CD14-positive monocyte (primary cell): ENCODE measurements at regions not wholly inside any gene's neighbourhood (a gene's known extent, or its start where the extent isn't known, plus 50 kb on each side); places are given as distances from the start of the nearest gene placed in this dataset.

Source experiments
- DNase-seq, 3 donors: peaks; one replicate each; pipeline ENCODE4 v3.0.0-alpha.2; 2011 to 2022
- H2AFZ ChIP-seq: 2 replicates; pipeline ENCODE4 v1.6.0; 2012; ENCODE audit warnings: mild to moderate bottlenecking, low read depth, low read length, inconsistent platforms; ENCODE audit not compliant: insufficient read depth, poor library complexity, severe bottlenecking
- H3K27ac ChIP-seq, 2 donors: 1 replicate in 1 of 2; 2 replicates in 1 of 2; pipeline ENCODE4 v1.5.1; 2012 to 2013; ENCODE audit warnings: low read length in 2 of 2, control low read depth in 1 of 2, inconsistent platforms in 1 of 2, low read depth in 1 of 2, mild to moderate bottlenecking in 1 of 2
- H3K27me3 ChIP-seq, 2 donors: one replicate each; pipeline versions ENCODE4 v1.6.0 to v1.6.1; 2011 to 2013; ENCODE audit warnings: low read length in 2 of 2; ENCODE audit not compliant: control insufficient read depth in 2 of 2, insufficient read depth in 2 of 2
- H3K36me3 ChIP-seq, 2 donors: replicated peaks in 1 of 2; 1 replicate in 1 of 2; 2 replicates in 1 of 2; pipeline versions ENCODE4 v1.5.1 to v1.6.1; 2012 to 2013; ENCODE audit warnings: low read length in 2 of 2, control low read depth in 1 of 2, inconsistent platforms in 1 of 2, mild to moderate bottlenecking in 1 of 2; ENCODE audit not compliant: insufficient read depth in 2 of 2, control insufficient read depth in 1 of 2
- H3K4me1 ChIP-seq, 2 donors: 1 replicate in 1 of 2; 2 replicates in 1 of 2; pipeline versions ENCODE4 v1.5.1 to v1.6.1; 2012 to 2013; ENCODE audit warnings: low read length in 2 of 2, control low read depth in 1 of 2, inconsistent platforms in 1 of 2, mild to moderate bottlenecking in 1 of 2, moderate library complexity in 1 of 2; ENCODE audit not compliant: insufficient read depth in 2 of 2, control insufficient read depth in 1 of 2
- H3K4me2 ChIP-seq: replicated peaks from 2 replicates; pipeline ENCODE3; 2012; ENCODE audit warnings: low read length, moderate library complexity, mild to moderate bottlenecking; ENCODE audit not compliant: poor library complexity, severe bottlenecking; ENCODE audit errors: extremely low read depth
- H3K4me3 ChIP-seq, 3 experiments: fragments of 200-600 bp in 1 of 3; sonication (generic) in 1 of 3; replicated peaks in 1 of 3; 1 replicate in 2 of 3; 2 replicates in 1 of 3; pipeline ENCODE4 v1.5.1; 2011 to 2013; ENCODE audit warnings: low read length in 3 of 3, mild to moderate bottlenecking in 3 of 3, control low read depth in 2 of 3, low read depth in 2 of 3, inconsistent platforms in 1 of 3, moderate library complexity in 1 of 3
- H3K79me2 ChIP-seq: 2 replicates; pipeline ENCODE4 v1.6.0; 2012; ENCODE audit warnings: mild to moderate bottlenecking, control low read depth, inconsistent platforms, low read length, moderate library complexity; ENCODE audit not compliant: insufficient read depth
- H3K9ac ChIP-seq: 2 replicates; pipeline ENCODE4 v1.6.0; 2017; ENCODE audit warnings: low read length, mild to moderate bottlenecking; ENCODE audit not compliant: insufficient read depth, poor library complexity, severe bottlenecking
- H3K9me3 ChIP-seq, 2 donors: replicated peaks in 1 of 2; 1 replicate in 1 of 2; 2 replicates in 1 of 2; pipeline versions ENCODE4 v1.5.1 to v1.6.1; 2012 to 2013; ENCODE audit warnings: low read length in 2 of 2, control low read depth in 1 of 2; ENCODE audit not compliant: control insufficient read depth in 1 of 2, insufficient read depth in 1 of 2
- H4K20me1 ChIP-seq: 2 replicates; pipeline ENCODE4 v1.6.0; 2012; ENCODE audit warnings: mild to moderate bottlenecking, low read length, control low read depth, moderate library complexity; ENCODE audit not compliant: insufficient read depth
- H3K27ac Mint-ChIP-seq, 7 donors: one replicate each; pipeline ENCODE4 v1.8.0; 2020; ENCODE audit warnings: mild to moderate bottlenecking in 7 of 7, mixed read lengths in 7 of 7, moderate library complexity in 6 of 7, inconsistent platforms in 2 of 7
- H3K27me3 Mint-ChIP-seq, 3 donors: one replicate each; pipeline ENCODE4 v1.8.0; 2021 to 2022; ENCODE audit warnings: low read depth in 3 of 3, mild to moderate bottlenecking in 3 of 3, mixed read lengths in 3 of 3, moderate library complexity in 3 of 3, inconsistent platforms in 1 of 3
- H3K36me3 Mint-ChIP-seq, 2 donors: one replicate each; pipeline ENCODE4 v1.8.0; 2020; ENCODE audit warnings: mixed read lengths in 2 of 2, inconsistent platforms in 1 of 2, mild to moderate bottlenecking in 1 of 2
- H3K4me1 Mint-ChIP-seq: one replicate; pipeline ENCODE4 v1.8.0; 2020; ENCODE audit warnings: mild to moderate bottlenecking, mixed read lengths
- H3K4me3 Mint-ChIP-seq, 2 donors: one replicate each; pipeline ENCODE4 v1.8.0; 2020; ENCODE audit warnings: mild to moderate bottlenecking in 2 of 2, mixed read lengths in 2 of 2, moderate library complexity in 1 of 2
- H3K9me3 Mint-ChIP-seq, 7 donors: one replicate each; pipeline ENCODE4 v1.8.0; 2020 to 2022; ENCODE audit warnings: mixed read lengths in 7 of 7, mild to moderate bottlenecking in 6 of 7, moderate library complexity in 6 of 7, inconsistent platforms in 2 of 7
- CTCF ChIP-seq: fragments of 200-600 bp; IDR thresholded peaks from one replicate; pipeline ENCODE4 v1.8.0; 2022; ENCODE audit warnings: antibody characterized with exemption, mild to moderate bottlenecking
- WGBS: methylation state at CpG from one replicate; pipeline ENCODE4 v1.1.5; 2013; ENCODE audit warnings: missing lambda C conversion rate; ENCODE audit not compliant: insufficient coverage; 5-methylcytosine and 5-hydroxymethylcytosine counted together
- intact Hi-C, 2 donors: fragments of 100-400 bp; cut with micrococcal nuclease; formaldehyde crosslinking; loops; one replicate each; pipeline versions ENCODE4 v1.15.0 to v1.15.1; 2023

- Histone ChIP-seq H2AFZ (no peak overlapping the region), H3K4me3 (no peak overlapping the region), H4K20me1 (no peaks in the 10 kb centered on the region), H3K27ac (no peak overlapping the region), H3K9ac (no peak overlapping the region), H3K4me1 (no peaks in the 10 kb centered on the region), H3K79me2 (no peaks in the 10 kb centered on the region), H3K4me2 (no peak overlapping the region), H3K27me3 (no peaks in the 10 kb centered on the region), H3K9me3 (peaks cover 0 to 2% of the 10 kb centered on the region in 2 donors), H3K36me3 (no peaks in the 10 kb centered on the region)
- Mint-ChIP-seq H3K4me3 (no peak overlapping the region), H3K4me1 (no peaks in the 10 kb centered on the region), H3K27me3 (peaks cover 2 to 6% (median 2%) of the 10 kb centered on the region in 3 donors), H3K27ac (no peak overlapping the region), H3K9me3 (peaks cover 2 to 22% (median 4%) of the 10 kb centered on the region in 7 donors), H3K36me3 (no peaks in the 10 kb centered on the region)
- TF ChIP-seq CTCF, result no peak
- intact Hi-C loops, result no loop called here
- DNase-seq, result no peak
- no CpG with 5 or more reads among the region's 1 CpG for WGBS
Observed at GRCh38 chr16:17901309-17901708, 430.5 kb upstream of the XYLT1 start.

GRCh38 chr16:17899141-17899540 lies 428.4 kb upstream of the XYLT1 start:
- Histone ChIP-seq H3K4me2 (no peak overlapping the region), H2AFZ (no peak overlapping the region), H3K36me3 (no peaks in the 10 kb centered on the region), H3K4me3 (no peak overlapping the region), H3K27me3 (no peaks in the 10 kb centered on the region), H3K9me3 (no peaks in the 10 kb centered on the region), H3K27ac (no peak overlapping the region), H4K20me1 (no peaks in the 10 kb centered on the region), H3K4me1 (no peaks in the 10 kb centered on the region), H3K9ac (no peak overlapping the region), H3K79me2 (no peaks in the 10 kb centered on the region)
- H3K9me3 Mint-ChIP-seq, result peaks cover 0 to 17% (median 0%) of the 10 kb centered on the region in 7 donors
- H3K27ac Mint-ChIP-seq, result no peak overlapping the region
- H3K27me3 Mint-ChIP-seq, result peaks cover 2% of the 10 kb centered on the region in 3 donors
- intact Hi-C loops, result no loop called here
- no peaks in the 10 kb centered on the region for H3K4me1 Mint-ChIP-seq
- no CpG with 5 or more reads among the region's 1 CpG for WGBS
- no peak for DNase-seq
- TF ChIP-seq CTCF, result no peak
- no peak overlapping the region for H3K4me3 Mint-ChIP-seq
- no peaks in the 10 kb centered on the region for H3K36me3 Mint-ChIP-seq
